Left cardiac atrium (tissue), 4 donors: ENCODE measurements at regions not wholly inside any gene's neighbourhood (a gene's known extent, or its start where the extent isn't known, plus 50 kb on each side); places are given as distances from the start of the nearest gene placed in this dataset.

Experiments used
- ATAC-seq, 2 donors: fragments of 200-7000 bp; cut with Tn5 transposase; one replicate each; pipeline ENCODE4 v1.9.1; 2020; ENCODE audit warnings: mild to moderate bottlenecking in 2 of 2, moderate library complexity in 2 of 2
- DNase-seq: peaks from one replicate; pipeline ENCODE4 v3.0.0-alpha.2; 2020
- intact Hi-C, 2 donors: fragments of 100-400 bp; cut with DNase I; formaldehyde crosslinking; loops; one replicate each; pipeline versions ENCODE4 v1.14.1 to v1.15.1; 2022 to 2023
- donor health status: DM: no; HTN: yes; CAD: no.
- donor health status: DM: no; HTN: yes; CAD: no; lungs with severe emphysema.
- donor health status: DM: yes; HTN: yes; CAD: no.
- donor health status: Dilated cardiomyopathy.

- no peak for ATAC-seq
- no peak for DNase-seq
- intact Hi-C loops, result loop anchor here in 1 of 2 donors (10.0 kb wide), 1 partner anchor 78 kb away; no protein-coding TSS in a partner anchor
Observed at GRCh38 chrX:39826813-39827543, 270.8 kb downstream of the BCOR start.

GRCh38 chrX:39827951-39828350, 269.8 kb downstream of the BCOR start:
- intact Hi-C loops, result loop anchor here in 1 of 2 donors (10.0 kb wide), 1 partner anchor 77 kb away; no protein-coding TSS in a partner anchor
- DNase-seq (no peak), ATAC-seq (no peak)

GRCh38 chrX:39828971-39829370, 268.8 kb downstream of the BCOR start:
- DNase-seq, result no peak
- ATAC-seq, result no peak
- intact Hi-C loops, result loop anchor here in 1 of 2 donors (10.0 kb wide), 1 partner anchor 76 kb away; no protein-coding TSS in a partner anchor

GRCh38 chrX:39829965-39830364, 267.8 kb downstream of the BCOR start:
- DNase-seq, result no peak
- intact Hi-C loops, result loop anchor here in 1 of 2 donors (10.0 kb wide), 1 partner anchor 75 kb away; no protein-coding TSS in a partner anchor
- ATAC-seq, result no peak

- ATAC-seq, result no peak
- intact Hi-C loops, result no loop called here
- no peak for DNase-seq
Observed at GRCh38 chrX:39830414-39830813, 267.3 kb downstream of the BCOR start.

- ATAC-seq (no peak), DNase-seq (no peak)
- intact Hi-C loops, result no loop called here
Observed at GRCh38 chrX:39832211-39832610, 265.5 kb downstream of the BCOR start.

GRCh38 chrX:39834600-39834999, 263.2 kb downstream of the BCOR start:
- ATAC-seq (no peak), DNase-seq (no peak)
- intact Hi-C loops, result no loop called here

GRCh38 chrX:39835241-39835640, 262.5 kb downstream of the BCOR start:
- DNase-seq (no peak), ATAC-seq (no peak)
- intact Hi-C loops, result no loop called here

GRCh38 chrX:39835776-39836175, 262.0 kb downstream of the BCOR start:
- intact Hi-C loops, result no loop called here
- ATAC-seq (no peak), DNase-seq (no peak)

GRCh38 chrX:39836802-39837420, 260.8 kb downstream of the BCOR start:
- DNase-seq (no peak), ATAC-seq (peak in 1 of 2 donors; percentile 55)
- intact Hi-C loops, result no loop called here

GRCh38 chrX:39837688-39838087, 260.1 kb downstream of the BCOR start:
- intact Hi-C loops, result no loop called here
- ATAC-seq (no peak), DNase-seq (no peak)

- DNase-seq (no peak), ATAC-seq (no peak)
- intact Hi-C loops, result no loop called here
Observed at GRCh38 chrX:39839371-39839770, 258.4 kb downstream of the BCOR start.

GRCh38 chrX:39840133-39840532, 257.6 kb downstream of the BCOR start:
- DNase-seq (no peak), ATAC-seq (no peak)
- intact Hi-C loops, result no loop called here

- intact Hi-C loops, result no loop called here
- peak in 1 of 2 donors; percentile 41 for ATAC-seq
- DNase-seq, result no peak
Observed at GRCh38 chrX:39840581-39841093, 257.1 kb downstream of the BCOR start.

- DNase-seq (no peak), ATAC-seq (no peak)
- intact Hi-C loops, result no loop called here
Observed at GRCh38 chrX:39841604-39842003, 256.2 kb downstream of the BCOR start.

- intact Hi-C loops, result no loop called here
- DNase-seq (no peak), ATAC-seq (no peak)
Observed at GRCh38 chrX:39842281-39842973, 255.3 kb downstream of the BCOR start.

- DNase-seq (no peak), ATAC-seq (no peak)
- intact Hi-C loops, result no loop called here
Observed at GRCh38 chrX:39843318-39843717, 254.4 kb downstream of the BCOR start.

GRCh38 chrX:39845233-39845632, 252.5 kb downstream of the BCOR start:
- no peak for ATAC-seq
- no peak for DNase-seq
- intact Hi-C loops, result no loop called here

GRCh38 chrX:39846460-39846859, 251.3 kb downstream of the BCOR start:
- ATAC-seq (no peak), DNase-seq (no peak)
- intact Hi-C loops, result no loop called here

GRCh38 chrX:39848243-39848642, 249.5 kb downstream of the BCOR start:
- no peak for DNase-seq
- peak; percentile 34 to 79 for ATAC-seq
- intact Hi-C loops, result no loop called here
